ENCODE measurements at regions not wholly inside any gene's neighbourhood (a gene's known extent, or its start where the extent isn't known, plus 50 kb on each side); places are given as distances from the start of the nearest gene placed in this dataset.
A peak's percentile ranks its signal among the peaks of the same experiment; 100 is the strongest.

DNA sequence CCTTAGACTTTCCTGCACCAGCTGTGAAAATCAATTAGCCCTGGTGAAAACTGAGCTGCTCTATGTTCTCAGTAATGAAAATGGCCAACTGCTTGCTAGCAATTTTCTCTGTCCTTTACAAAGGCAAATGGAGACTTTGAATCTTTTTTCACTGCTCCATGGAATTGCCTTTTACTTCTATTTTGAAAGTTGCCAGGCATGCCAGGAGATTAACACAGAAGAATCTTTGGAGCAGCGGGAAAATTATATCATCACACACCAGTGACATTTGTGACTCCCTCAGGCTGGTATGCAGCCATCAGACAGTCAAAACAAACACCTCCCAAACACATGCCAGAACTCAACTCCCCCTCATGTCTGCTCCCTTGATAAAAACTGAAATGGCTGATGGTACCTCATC, 872.0 kb upstream of the FLRT2 start:
- no peak for DNase-seq (ENCODE audit: low spot score)

DNA sequence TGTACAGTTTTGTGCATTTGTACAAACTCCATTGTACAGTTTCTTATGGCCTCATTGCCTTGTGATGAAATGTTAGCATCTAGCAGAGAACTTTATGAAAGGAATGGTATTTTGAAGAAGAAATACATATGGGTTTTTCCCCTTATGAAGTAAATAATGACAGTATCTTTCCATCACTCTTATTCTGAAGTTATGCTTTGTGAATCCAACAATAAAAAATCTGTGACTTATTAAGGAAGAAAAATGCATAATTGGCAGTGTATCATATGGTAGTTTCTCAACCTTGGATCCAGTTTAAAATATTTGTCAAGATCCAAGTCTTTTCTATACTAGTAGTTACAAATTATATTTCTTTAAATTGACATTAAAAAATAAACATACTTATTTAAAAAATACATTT, 859.1 kb upstream of the FLRT2 start:
- DNase-seq (ENCODE audit: low spot score) = no peak

DNA sequence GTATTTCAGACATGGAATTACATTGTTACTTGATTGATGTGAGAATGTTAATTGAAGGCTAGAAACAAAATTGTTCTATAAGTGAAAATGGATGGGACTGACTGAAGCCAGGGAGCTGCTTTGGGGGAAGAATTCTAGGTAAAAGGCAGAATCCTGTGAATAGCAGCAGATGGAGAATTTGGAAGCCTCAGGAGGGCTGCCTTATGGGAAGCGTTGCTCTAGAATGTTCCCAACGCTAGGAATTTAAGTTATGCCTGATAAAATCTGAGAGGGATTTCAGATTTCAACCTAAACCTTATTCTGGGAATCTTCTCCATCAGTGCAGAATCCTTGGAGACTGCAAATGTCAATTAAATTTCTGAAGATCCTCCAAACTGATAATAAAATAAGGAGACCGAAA, 858.2 kb upstream of the FLRT2 start:
- DNase-seq (ENCODE audit: low spot score) = no peak

DNA sequence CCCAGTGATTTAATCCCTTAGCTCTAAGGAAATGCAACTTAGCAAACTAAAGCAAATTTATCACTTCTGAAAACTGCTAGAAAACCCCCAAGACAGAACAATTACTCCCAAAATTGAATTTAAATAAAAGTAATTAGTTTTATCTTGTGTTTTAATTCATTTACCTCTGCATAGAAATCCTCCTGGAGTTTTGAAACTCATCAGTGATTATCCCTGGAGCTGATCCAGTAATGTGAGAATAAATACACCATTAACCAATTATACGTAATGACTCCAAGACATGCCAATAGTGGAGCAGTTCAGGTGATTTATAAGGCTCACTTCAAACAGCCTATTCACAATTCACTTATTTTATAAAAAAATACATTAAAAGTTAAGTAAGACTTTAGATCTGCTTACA, 855.3 kb upstream of the FLRT2 start:
- DNase-seq (ENCODE audit: low spot score) = no peak

DNA sequence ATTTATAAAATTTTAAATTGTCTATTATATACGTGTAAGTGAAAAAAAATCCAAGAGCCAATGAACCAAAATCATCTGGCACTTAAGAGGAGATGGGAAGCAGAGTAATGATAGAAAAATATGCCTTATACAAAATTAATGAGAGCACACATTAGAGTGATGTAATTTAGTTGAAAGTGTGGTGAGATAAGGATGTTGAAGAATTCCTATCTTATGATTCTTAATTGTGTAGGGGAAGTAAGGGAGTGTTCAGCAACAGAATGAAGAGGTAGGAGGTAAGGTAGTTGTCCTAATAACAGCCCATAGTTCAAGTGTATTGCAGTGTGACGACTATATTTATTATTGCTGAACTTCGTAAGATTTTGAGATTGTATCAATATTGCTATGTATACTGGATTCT, 843.4 kb upstream of the FLRT2 start:
- DNase-seq (ENCODE audit: low spot score) = no peak

DNA sequence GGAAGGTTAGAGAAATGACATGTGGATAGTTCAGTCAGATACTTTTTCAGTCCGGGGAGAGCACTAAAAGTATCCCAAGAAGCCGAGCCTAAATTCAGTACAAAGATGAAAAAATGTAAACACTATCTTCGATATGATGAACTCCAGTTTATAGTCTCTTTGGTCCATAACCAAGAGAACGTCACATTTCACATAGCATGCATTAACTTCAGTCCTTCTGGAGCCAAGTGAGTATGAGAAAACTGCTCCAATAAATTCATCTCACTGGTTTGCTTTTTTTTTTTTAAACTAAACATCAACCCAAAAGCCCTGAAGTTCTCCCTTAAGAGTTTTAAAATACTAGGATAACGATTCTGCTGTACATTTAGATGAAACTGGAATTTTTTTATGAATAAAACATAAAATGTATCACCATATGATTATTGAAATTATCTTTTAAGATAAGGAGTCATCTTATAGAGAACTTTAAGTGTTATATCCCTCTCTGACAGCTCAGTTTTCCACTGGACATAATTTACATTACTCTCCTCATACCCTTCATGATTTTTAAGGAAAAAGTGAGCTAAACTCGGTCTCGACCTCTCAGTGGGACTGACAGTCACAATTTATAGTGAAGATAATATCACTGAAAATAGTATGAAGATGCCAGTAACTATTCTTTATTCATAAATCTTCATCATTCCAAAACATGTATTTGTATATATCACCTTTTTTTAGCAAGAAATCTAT, 841.5 kb upstream of the FLRT2 start:
- DNase-seq (ENCODE audit: low spot score) = no peak

DNA sequence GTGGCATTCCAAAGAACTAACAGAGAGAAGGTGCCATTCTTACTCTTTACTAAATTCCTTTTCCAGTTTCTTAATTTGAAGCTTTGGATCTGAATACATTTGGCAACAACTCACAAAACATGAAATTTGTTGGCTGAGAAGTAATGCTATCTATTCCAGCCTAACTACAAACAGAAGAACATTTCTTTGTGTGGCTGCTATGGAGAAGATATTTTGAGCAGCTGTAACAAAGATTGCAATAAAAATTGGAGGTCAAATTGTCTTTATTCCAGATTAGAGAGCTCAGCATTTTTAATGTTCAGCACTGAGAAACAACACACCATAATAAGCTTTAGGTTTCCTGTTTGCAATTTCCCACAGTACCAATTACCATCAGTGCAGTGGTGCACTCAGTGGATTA, 835.8 kb upstream of the FLRT2 start:
- no peak for DNase-seq (ENCODE audit: low spot score)

DNA sequence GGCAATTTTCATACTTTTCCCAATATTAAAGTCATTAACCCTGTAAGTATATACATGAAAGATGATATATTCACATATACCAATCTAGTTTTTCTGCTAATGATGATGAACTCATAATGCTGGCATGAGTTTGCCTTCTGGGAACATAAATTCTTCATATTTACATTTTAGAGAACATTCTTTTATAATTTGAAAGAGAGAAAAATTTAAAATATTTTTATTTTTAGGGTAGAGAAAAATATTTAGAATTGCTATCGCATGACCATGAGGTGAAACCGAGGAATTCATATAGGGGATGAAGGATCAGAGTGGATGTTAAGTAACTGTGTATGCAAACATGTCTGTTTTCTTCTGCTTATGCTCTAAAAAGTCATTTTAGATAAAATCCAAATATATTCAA, 825.3 kb upstream of the FLRT2 start:
- DNase-seq (ENCODE audit: low spot score) = no peak

DNA sequence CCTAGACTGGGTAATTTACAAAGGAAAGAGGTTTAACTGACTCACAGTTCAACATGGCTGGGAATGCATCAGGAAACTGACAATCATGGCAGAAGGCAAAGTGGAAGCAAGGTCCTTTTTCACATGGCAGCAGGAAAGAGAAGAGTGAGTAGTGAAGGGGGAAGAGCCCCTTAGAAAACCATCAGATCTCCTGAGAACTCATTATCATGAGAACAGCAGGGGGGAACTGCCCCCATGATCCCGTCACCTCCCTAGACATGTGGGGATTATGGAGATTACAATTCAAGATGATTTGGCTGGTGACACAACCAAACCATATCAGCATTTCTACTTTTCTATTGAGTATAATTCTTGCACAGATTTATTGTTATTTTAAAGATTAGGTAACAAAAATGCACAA, 822.1 kb upstream of the FLRT2 start:
- DNase-seq (ENCODE audit: low spot score) = no peak

DNA sequence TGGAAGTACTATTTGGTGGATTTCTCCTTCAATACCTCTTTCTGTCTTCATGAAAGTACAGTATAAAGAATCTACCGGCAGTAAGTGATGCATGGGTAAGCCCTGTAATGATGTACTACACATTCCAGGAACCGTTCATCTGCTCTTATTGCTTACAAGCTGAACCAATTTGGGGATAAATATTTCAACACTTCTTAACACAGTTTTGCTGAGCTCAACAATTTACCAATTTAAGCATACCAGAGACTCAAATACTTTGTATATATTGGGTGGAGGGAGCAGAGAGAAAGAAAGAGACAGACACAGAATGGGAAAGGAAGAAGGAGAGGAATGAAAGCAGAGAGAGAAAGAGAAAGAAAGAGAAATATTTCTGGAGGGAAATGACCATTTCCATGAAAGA, 821.1 kb upstream of the FLRT2 start:
- DNase-seq (ENCODE audit: low spot score) = no peak

DNA sequence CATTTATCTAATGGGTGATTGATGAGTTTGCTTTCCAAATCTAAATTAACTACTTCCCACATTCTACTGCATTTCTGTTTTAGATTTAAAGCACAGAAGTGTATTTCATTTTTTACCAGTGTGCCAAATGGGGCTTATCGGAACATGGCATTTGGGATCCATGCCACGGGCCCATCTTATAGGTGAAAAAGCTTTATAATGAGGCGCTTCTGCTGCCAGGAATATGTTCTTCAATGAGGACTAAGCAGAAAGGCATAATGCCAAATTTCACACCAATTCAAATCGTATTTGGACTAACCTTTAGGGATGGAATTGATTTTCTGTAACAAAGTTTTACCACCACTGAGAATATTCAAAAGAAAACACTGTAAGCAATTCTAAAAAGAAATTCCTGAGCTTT, 803.5 kb upstream of the FLRT2 start:
- DNase-seq (ENCODE audit: low spot score) = no peak

DNA sequence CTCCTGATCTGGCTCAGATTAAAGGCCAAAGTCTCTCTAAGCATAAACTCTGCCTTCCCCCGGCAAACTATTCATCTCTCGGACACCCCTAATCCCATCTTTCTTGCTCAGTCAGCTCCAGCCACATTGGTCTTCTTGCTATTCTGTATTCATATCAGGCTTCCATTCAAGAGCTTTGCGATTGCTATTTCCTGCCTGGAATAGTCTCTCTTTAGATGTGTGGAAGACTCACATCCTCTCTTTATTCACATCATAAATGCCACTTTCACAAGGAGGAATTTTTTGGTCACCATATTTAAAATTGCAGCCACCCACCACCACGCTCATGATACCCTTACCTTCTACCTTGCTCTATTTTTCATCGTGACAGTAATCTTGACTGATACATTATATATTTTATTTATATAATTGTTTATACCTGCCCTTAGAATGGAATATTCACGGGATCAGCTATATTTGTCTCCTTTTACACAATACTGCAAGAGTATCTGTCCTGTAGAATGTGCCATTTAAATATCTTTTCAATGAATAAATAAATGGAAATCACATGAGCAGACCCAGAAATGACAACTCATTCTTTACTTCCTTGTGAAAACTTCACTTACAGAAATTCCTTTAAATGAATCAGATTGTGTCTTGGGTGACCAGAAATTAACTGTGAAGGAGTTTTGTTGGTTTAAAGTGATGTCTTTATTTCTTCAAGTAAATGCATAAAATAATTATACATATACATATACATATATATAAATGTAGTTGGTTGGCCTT, 780.6 kb upstream of the FLRT2 start:
- peak; percentile 58 for DNase-seq (ENCODE audit: low spot score)

DNA sequence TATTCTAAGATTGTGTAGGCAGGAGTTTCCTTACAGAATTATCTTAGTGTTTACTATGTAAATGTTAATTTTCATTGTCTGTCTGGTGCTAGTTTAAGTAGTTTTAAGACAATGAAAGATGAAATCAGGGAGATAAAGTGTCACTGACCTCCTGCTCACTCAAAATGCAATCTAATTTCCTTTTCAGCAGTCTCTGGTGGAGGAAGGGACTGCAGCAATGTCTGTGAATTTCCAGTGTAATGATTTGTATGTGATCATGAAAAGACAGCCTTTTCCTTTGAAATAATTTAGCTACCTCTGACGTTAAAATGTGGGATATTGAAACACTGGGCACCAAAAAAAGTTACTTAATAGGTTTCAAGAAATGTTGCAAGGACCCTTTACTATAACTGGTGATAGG, 779.7 kb upstream of the FLRT2 start:
- DNase-seq (ENCODE audit: low spot score) = peak; percentile 4

DNA sequence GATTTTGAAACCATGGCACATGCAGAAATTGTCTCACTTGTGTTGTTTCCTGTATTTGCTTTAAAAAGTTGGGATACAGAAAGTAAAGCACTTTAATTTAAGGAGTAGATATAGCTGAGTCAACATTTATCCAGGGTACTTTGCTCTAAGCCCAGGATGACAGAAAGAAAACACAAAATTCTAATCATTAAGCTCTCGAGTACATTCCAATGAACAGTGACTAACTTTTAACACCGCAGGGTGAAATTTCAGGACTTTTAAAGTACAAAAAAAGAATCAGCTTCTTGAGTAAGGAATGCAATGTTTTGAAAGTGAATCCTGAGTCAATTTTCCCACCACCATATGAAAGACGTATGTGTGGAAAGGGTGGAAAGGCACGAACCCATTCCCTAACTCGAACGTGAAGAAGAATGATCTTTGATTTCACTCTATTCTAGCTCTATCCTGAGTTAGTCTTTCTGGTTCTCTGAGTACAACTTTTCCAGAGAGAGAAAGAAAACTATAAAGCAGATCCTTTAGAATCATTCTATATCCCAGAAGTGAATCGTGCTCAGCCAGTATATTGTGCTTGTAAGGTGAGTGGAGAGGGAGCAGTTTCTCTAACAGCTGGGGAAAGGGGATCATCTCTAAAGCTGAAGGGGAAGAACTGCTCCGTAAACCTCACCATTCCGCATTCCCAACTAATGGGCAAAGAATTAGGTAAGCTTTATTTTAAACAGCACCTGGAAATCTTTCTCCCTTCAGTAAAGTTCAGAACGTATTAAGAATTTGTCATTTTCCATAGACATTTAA, 779.0 kb upstream of the FLRT2 start:
- DNase-seq (ENCODE audit: low spot score) = peak; percentile 84

DNA sequence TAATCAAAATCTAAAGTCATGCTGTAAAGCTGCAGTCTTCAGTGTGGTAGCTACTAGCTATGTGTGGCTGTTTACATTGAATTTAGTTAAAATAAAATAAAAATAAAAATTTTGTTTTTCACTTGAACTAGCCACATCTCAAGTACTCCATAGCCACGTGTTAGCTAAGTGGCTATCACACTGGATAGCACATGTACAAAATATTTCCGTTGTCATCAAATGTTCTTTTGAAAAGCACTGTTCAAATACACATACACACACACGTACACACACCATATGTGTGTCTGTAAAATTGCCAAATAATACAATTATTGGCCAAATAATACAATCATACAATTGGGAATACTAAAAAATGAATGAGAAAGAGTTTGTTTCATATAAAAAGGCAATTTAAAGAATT, 778.2 kb upstream of the FLRT2 start:
- DNase-seq (ENCODE audit: low spot score) = no peak

DNA sequence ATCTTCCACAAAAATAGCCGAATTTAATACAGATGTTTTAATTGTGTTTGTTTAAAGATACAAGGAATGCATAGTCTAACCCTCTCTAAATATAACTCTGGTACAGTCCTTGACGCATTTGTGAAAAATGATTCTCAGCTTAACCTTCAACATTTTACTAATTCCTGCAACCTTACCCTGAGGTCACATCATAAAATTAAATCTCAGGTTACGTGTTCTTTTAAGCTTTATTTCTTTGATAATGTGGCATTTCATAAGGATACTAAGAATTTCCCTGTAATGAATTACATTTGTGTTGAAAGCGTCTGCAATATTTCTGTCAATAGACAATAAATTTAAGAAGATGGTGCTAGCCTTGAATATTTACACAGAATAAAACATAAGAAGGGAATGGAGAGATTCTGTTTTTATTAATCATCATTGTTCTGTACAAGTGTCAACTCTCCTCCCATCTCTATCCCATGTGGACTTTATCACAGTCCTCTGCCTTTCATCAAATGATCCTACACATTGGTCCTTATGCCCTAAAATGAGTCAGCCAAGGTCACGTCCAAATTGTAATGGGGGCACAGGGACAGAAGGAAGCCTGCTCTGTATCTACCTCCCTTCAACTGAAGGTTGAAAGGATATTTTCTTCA, 769.3 kb upstream of the FLRT2 start:
- DNase-seq (ENCODE audit: low spot score) = no peak

DNA sequence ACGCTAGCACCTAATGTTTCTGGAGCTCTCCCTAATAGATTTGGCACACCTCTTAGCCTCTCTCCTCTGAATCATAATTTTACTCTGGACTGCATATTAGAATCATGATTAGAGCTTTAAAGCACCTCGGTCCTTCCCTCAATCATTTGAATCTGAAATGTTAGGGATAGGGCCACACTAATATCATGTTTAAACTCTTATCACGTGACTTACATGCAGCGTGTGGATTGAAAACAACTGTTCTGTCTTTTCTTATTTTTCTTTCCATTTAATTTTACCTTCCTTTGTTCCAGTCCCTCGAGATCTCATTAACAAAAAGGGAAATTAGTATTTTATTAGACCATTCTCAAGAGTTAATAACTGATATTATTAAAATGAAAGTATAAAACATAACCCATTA, 762.5 kb upstream of the FLRT2 start:
- no peak for DNase-seq (ENCODE audit: low spot score)

DNA sequence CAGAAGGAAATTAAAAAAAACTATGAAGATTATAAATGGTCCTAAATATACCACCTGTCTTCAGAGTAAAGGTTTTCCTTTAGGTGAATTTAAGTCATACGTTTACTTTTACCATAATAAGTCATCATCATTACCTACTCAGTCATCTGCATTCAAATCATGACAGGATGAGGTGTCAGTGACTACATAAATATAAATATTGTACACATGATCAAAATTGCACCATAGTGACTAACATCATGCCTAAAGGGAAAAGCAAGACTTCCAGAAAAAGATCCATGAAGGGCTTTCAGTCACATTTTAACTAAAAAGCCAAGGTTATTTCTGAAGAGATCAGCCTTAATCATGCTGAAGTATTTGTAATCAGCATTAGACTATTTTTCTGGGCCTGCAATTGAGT, 759.9 kb upstream of the FLRT2 start:
- DNase-seq (ENCODE audit: low spot score) = peak; percentile 5

DNA sequence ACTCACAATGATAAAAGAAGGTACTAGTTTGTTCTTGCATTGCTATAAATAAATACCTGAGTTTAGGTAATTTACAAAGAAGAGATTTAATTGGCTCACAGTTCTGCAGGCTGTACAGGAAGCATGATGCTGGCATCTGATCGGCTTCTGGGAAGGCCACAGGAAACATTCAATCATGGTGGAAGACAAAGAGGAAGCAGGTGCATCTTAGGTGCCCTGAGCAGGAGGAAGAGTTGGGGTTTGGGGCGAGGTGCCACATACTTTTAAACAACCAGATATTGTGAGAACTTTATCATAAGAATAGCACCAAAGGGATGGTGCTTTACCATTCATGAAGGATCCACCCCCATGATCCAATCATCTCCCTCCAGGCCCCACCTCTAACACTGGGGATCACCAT, 752.6 kb upstream of the FLRT2 start:
- no peak for DNase-seq (ENCODE audit: low spot score)

DNA sequence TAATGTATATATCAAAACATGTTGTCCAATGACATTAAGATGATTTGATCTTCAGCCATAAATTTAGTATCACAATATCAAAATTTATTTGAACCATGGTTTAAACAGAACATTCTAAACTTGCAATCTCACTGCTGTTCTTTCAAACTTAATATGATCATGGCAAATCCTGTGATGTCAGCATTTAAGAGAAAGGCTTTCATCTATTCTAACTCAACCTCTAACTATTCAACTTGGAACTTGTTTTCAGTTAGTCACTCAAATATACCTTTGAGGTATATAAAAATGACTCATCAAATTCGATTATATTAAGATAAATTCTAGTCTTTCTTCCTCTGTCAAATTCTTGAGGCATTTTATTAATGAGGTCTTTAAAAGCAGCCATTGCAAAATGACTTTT, 747.0 kb upstream of the FLRT2 start:
- no peak for DNase-seq (ENCODE audit: low spot score)

DNA sequence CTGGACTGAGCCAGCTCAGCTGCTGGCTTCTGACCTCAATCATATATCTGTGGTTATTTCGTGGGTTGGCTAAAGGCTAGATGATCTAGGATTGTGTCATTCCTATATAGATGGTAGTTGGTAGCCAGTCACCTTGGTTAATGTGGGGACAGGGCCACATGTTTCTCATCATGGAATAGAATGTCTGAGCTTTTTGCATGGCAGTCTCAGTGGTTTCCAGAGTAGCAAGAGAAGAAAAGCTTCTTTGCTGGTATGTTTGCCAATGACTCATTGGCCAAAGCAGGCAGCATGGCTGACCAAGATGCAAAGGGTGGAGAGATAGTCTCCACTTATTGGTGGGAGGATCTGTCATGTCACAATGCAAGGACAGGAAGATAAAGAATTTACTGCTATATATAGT, 746.4 kb upstream of the FLRT2 start:
- peak; percentile 11 for DNase-seq (ENCODE audit: low spot score)

DNA sequence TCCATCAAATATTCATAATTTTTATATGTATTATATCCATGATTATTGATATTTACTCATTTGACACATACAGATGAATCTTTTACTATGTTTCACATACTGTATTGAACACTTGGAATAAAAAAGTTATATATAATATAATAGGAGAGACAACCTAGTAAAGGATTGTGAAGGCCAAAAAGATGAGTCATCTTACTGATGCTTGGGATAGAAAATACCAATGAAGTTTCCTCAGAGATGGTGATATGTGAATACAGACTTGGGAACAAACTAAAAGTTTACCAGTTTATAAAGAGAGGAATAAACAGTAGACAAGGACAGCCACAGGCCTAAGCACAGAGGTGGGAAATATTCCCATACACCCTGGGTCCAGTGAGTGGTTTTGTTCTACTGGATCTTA, 743.9 kb upstream of the FLRT2 start:
- DNase-seq (ENCODE audit: low spot score) = no peak

DNA sequence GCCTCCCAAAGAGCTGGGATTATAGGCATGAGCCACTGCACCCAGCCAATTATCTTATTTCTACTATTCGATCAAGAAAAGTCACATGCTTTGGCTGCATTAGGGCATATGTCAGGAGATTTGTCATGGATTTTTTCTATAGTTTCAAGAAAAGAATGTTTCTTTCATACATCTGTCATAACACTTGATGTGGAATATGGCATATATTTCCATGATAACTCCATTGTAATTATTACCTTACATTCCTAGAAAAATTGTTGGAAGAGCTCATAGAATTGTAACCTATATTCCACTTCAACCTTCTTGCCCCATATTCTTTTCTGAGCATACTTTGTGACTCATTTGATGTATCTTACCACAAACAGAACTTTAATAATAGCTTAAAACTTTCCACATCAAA, 740.9 kb upstream of the FLRT2 start:
- DNase-seq (ENCODE audit: low spot score) = no peak
